Spleen (tissue), 8 donors: ENCODE measurements at regions not wholly inside any gene's neighbourhood (a gene's known extent, or its start where the extent isn't known, plus 50 kb on each side); places are given as distances from the start of the nearest gene placed in this dataset.

Source experiments
- DNase-seq: peaks from one replicate; pipeline ENCODE4 v3.0.0-alpha.2; 2020
- H3K27ac ChIP-seq, 8 donors: fragments of 200-600 bp; sonication (generic) in 7 of 8; 1 replicate in 4 of 8; 2 replicates in 4 of 8; pipeline versions ENCODE4 v1.5.0 to v1.8.0; 2016 to 2021; ENCODE audit warnings: inconsistent platforms in 4 of 8, mild to moderate bottlenecking in 4 of 8, moderate library complexity in 1 of 8
- H3K27me3 ChIP-seq, 7 donors: fragments of 200-600 bp; sonication (generic) in 6 of 7; replicated peaks in 1 of 7; 1 replicate in 4 of 7; 2 replicates in 3 of 7; pipeline versions ENCODE4 v1.5.0 to v1.8.0; 2016 to 2021; ENCODE audit warnings: inconsistent platforms in 3 of 7, mild to moderate bottlenecking in 1 of 7
- H3K36me3 ChIP-seq, 6 donors: fragments of 200-600 bp; sonication (generic) in 5 of 6; 1 replicate in 4 of 6; 2 replicates in 2 of 6; pipeline versions ENCODE4 v1.5.0 to v1.8.0; 2016 to 2021; ENCODE audit warnings: inconsistent platforms in 2 of 6
- H3K4me1 ChIP-seq, 6 donors: fragments of 200-600 bp; sonication (generic) in 5 of 6; 1 replicate in 3 of 6; 2 replicates in 3 of 6; pipeline versions ENCODE4 v1.5.0 to v1.8.0; 2016 to 2021; ENCODE audit warnings: inconsistent platforms in 3 of 6
- H3K4me3 ChIP-seq, 8 donors: fragments of 200-600 bp; sonication (generic) in 7 of 8; 1 replicate in 4 of 8; 2 replicates in 4 of 8; pipeline versions ENCODE4 v1.5.0 to v1.8.0; 2016 to 2021; ENCODE audit warnings: inconsistent platforms in 4 of 8, mild to moderate bottlenecking in 4 of 8, moderate library complexity in 2 of 8
- H3K9me3 ChIP-seq, 8 donors: fragments of 200-600 bp; sonication (generic) in 7 of 8; 1 replicate in 4 of 8; 2 replicates in 4 of 8; pipeline versions ENCODE4 v1.5.0 to v1.8.0; 2016 to 2021; ENCODE audit warnings: inconsistent platforms in 4 of 8
- CTCF ChIP-seq, 11 experiments: fragments of 200-600 bp in 7 of 11; fragments of 450-650 bp in 4 of 11; sonication (generic) in 4 of 11; IDR thresholded peaks in 8 of 11; conservative IDR thresholded peaks in 3 of 11; 1 replicate in 7 of 11; 2 replicates in 4 of 11; pipeline versions ENCODE4 v1.4.0 to v1.8.0; 2016 to 2021; ENCODE audit warnings: antibody characterized with exemption in 11 of 11, inconsistent platforms in 4 of 11, mild to moderate bottlenecking in 1 of 11
- POLR2A ChIP-seq, 3 donors: fragments of 450-650 bp; IDR thresholded peaks; one replicate each; pipeline ENCODE4 v1.5.1; 2017; ENCODE audit warnings: antibody characterized with exemption in 3 of 3, mild to moderate bottlenecking in 1 of 3
- POLR2AphosphoS5 ChIP-seq, 3 donors: sonication (generic); formaldehyde crosslinking; IDR thresholded peaks; one replicate each; pipeline ENCODE4 v1.5.1; 2017; ENCODE audit warnings: antibody characterized with exemption in 3 of 3
- intact Hi-C: fragments of 100-400 bp; cut with DNase I; formaldehyde crosslinking; loops from one replicate; pipeline ENCODE4 v1.15.0; 2023; ENCODE audit warnings: low total_unique reads
- donor health status: DM: no; HTN: no; CAD: no; lungs with moderate emphysema.
- donor health status: DM: no; HTN: no; CAD: no.
- donor health status: DM: no; HTN: no; CAD: no.
- donor health status: DM: yes; HTN: yes; CAD: no.

GRCh38 chr10:61244261-61244775 is 208.9 kb downstream of the TMEM26 start:
- Histone ChIP-seq H3K4me1 (no peaks in the 10 kb centered on the region), H3K4me3 (no peak overlapping the region), H3K27ac (no peak overlapping the region), H3K9me3 (no peaks in the 10 kb centered on the region), H3K27me3 (no peaks in the 10 kb centered on the region), H3K36me3 (no peaks in the 10 kb centered on the region)
- DNase-seq: no peak
- intact Hi-C loops: no loop called here
- TF ChIP-seq CTCF (IDR thresholded peaks at IDR 0.05 in 8 of 11, conservative IDR thresholded peaks at IDR 0.05 in 3 of 11) (no peak), POLR2A (IDR thresholded peaks at IDR 0.05) (no peak), POLR2AphosphoS5 (IDR thresholded peaks at IDR 0.05) (no peak)

- Histone ChIP-seq H3K27me3 (no peaks in the 10 kb centered on the region), H3K4me3 (no peak overlapping the region), H3K36me3 (no peaks in the 10 kb centered on the region), H3K9me3 (peaks cover 0 to 31% (median 13%) of the 10 kb centered on the region in 8 donors), H3K4me1 (no peaks in the 10 kb centered on the region), H3K27ac (no peak overlapping the region)
- intact Hi-C loops: no loop called here
- DNase-seq: no peak
- TF ChIP-seq POLR2AphosphoS5 (IDR thresholded peaks at IDR 0.05) (no peak), POLR2A (IDR thresholded peaks at IDR 0.05) (no peak), CTCF (IDR thresholded peaks at IDR 0.05 in 8 of 11, conservative IDR thresholded peaks at IDR 0.05 in 3 of 11) (no peak)
Measured at GRCh38 chr10:61232780-61233179, 220.4 kb downstream of the TMEM26 start.

DNA sequence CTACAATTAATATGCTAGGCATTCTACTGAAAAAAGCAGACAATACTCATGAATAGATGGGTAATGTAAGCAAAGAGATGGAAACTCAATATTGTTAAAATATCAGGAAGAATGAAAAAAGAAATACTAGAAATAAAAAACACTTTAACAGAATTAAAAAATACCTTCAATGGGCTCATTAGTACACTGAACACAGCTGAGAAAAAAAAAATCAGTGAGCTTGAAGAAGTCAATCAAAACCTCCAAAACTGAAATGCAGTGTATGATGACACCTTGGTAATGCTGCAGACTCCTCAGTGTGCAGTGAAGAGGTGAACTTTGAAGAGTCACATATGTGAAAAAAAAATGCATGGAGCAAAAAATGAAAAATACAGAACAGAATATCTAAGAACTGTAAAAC is 227.2 kb downstream of the TMEM26 start:
- TF ChIP-seq CTCF (IDR thresholded peaks at IDR 0.05 in 8 of 11, conservative IDR thresholded peaks at IDR 0.05 in 3 of 11) (no peak), POLR2A (IDR thresholded peaks at IDR 0.05) (no peak), POLR2AphosphoS5 (IDR thresholded peaks at IDR 0.05) (no peak)
- H3K27ac ChIP-seq: no peak overlapping the region
- no peak for DNase-seq
- intact Hi-C loops: no loop called here
- no peaks in the 10 kb centered on the region for H3K4me1 ChIP-seq
- no peak overlapping the region for H3K4me3 ChIP-seq
- no peaks in the 10 kb centered on the region for H3K27me3 ChIP-seq
- peaks cover 0 to 49% (median 35%) of the 10 kb centered on the region in 8 donors for H3K9me3 ChIP-seq
- no peaks in the 10 kb centered on the region for H3K36me3 ChIP-seq

DNA sequence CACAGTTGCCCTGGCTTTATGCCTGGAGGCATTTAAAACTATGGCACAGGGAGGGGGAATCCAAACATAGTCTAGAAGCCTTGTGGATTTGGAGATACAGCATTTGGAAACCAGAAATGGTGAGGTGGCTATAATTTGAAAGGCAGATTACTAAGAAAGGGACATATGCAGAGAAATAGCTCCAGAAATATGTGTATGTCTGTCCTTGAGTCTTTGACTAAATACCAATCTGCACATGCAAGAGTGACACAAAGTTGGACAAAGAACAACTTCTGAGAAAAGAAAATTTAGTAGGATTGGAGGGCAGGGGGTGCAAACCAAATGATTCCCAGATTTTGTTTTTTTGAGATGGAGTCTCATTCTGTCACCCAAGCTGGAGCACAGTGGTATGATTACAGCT is 229.6 kb downstream of the TMEM26 start:
- no peaks in the 10 kb centered on the region for H3K36me3 ChIP-seq
- no peak for TF ChIP-seq POLR2AphosphoS5 (IDR thresholded peaks at IDR 0.05)
- no peak for TF ChIP-seq CTCF (IDR thresholded peaks at IDR 0.05 in 8 of 11, conservative IDR thresholded peaks at IDR 0.05 in 3 of 11)
- no peak for TF ChIP-seq POLR2A (IDR thresholded peaks at IDR 0.05)
- intact Hi-C loops: no loop called here

More for the DNA sequence above, 229.6 kb downstream of the TMEM26 start:
- H3K27ac ChIP-seq: no peak overlapping the region
- no peaks in the 10 kb centered on the region for H3K27me3 ChIP-seq
- no peaks in the 10 kb centered on the region for H3K4me1 ChIP-seq
- H3K9me3 ChIP-seq: peaks cover 0 to 48% (median 35%) of the 10 kb centered on the region in 8 donors
- DNase-seq: no peak
- no peak overlapping the region for H3K4me3 ChIP-seq
